Smooth muscle cell (in vitro differentiated cells): ENCODE measurements at regions not wholly inside any gene's neighbourhood (a gene's known extent, or its start where the extent isn't known, plus 50 kb on each side); places are given as distances from the start of the nearest gene placed in this dataset.

Source experiments
- DNase-seq: peaks from one replicate; lab custom pipeline; 2025; ENCODE audit not compliant: unreplicated experiment; lab: John Stamatoyannopoulos, UW
- H2AFZ ChIP-seq: fragments of 200-600 bp; sonication (generic); 2 replicates; pipeline ENCODE4 v1.6.0; 2016; ENCODE audit warnings: antibody characterized with exemption, low read depth, mild to moderate bottlenecking
- H3F3A ChIP-seq: fragments of 200-600 bp; sonication (generic); 2 replicates; pipeline ENCODE4 v1.6.0; 2017; ENCODE audit warnings: antibody characterized with exemption, low read depth
- H3K27ac ChIP-seq: fragments of 200-600 bp; sonication (generic); 2 replicates; pipeline ENCODE4 v1.5.1; 2016; ENCODE audit warnings: low read depth, mild to moderate bottlenecking
- H3K27me3 ChIP-seq: fragments of 200-600 bp; sonication (generic); 2 replicates; pipeline ENCODE4 v1.6.1; 2016; ENCODE audit warnings: low read depth, mild to moderate bottlenecking
- H3K36me3 ChIP-seq: fragments of 200-600 bp; sonication (generic); 2 replicates; pipeline ENCODE4 v1.5.1; 2016; ENCODE audit warnings: low read depth
- H3K4me1 ChIP-seq: fragments of 200-600 bp; sonication (generic); 2 replicates; pipeline ENCODE4 v1.5.1; 2016; ENCODE audit warnings: low read depth
- H3K4me2 ChIP-seq: fragments of 200-600 bp; sonication (generic); 2 replicates; pipeline ENCODE4 v1.6.0; 2016; ENCODE audit warnings: mild to moderate bottlenecking
- H3K4me3 ChIP-seq: fragments of 200-600 bp; sonication (generic); 2 replicates; pipeline ENCODE4 v1.5.1; 2016; ENCODE audit warnings: mild to moderate bottlenecking
- H3K79me2 ChIP-seq: fragments of 200-600 bp; sonication (generic); 2 replicates; pipeline ENCODE4 v1.6.0; 2016; ENCODE audit warnings: low read depth, mild to moderate bottlenecking
- H3K9ac ChIP-seq: fragments of 200-600 bp; sonication (generic); 2 replicates; pipeline ENCODE4 v1.6.0; 2016; ENCODE audit warnings: low read depth
- H3K9me3 ChIP-seq: fragments of 200-600 bp; sonication (generic); replicated peaks from 2 replicates; pipeline ENCODE4 v1.5.1; 2016; ENCODE audit warnings: low read depth
- H4K20me1 ChIP-seq: fragments of 200-600 bp; sonication (generic); 2 replicates; pipeline ENCODE4 v1.6.0; 2016; ENCODE audit warnings: low read depth
- CTCF ChIP-seq: fragments of 200-600 bp; sonication (generic); IDR thresholded peaks from 2 replicates; pipeline ENCODE4 v1.5.1; 2017; ENCODE audit warnings: borderline replicate concordance, mild to moderate bottlenecking, antibody characterized with exemption; ENCODE audit not compliant: insufficient read depth, poor library complexity, severe bottlenecking
- WGBS: methylation state at CpG from one replicate; pipeline ENCODE4 v1.1.7; 2016; ENCODE audit warnings: low lambda C conversion rate; 5-methylcytosine and 5-hydroxymethylcytosine counted together

GRCh38 chr22:48957311-48957986, 870.2 kb downstream of the BRD1 start:
- Histone ChIP-seq H3K79me2 (no peaks in the 10 kb centered on the region), H3K27me3 (no peaks in the 10 kb centered on the region), H3K36me3 (no peaks in the 10 kb centered on the region), H3K9me3 (no peaks in the 10 kb centered on the region), H3K9ac (no peak overlapping the region), H3F3A (no peaks in the 10 kb centered on the region), H2AFZ (no peak overlapping the region), H3K4me3 (no peak overlapping the region), H3K27ac (no peak overlapping the region), H3K4me2 (no peak overlapping the region), H4K20me1 (no peaks in the 10 kb centered on the region), H3K4me1 (no peaks in the 10 kb centered on the region)
- 94% methylated on average over 21 of the region's 21 CpGs for WGBS
- no peak for DNase-seq
- TF ChIP-seq CTCF = no peak

GRCh38 chr22:48955351-48956311, 872.0 kb downstream of the BRD1 start:
- no peak overlapping the region for H2AFZ ChIP-seq
- H3F3A ChIP-seq = no peaks in the 10 kb centered on the region
- no peak overlapping the region for H3K4me3 ChIP-seq
- H3K36me3 ChIP-seq = no peaks in the 10 kb centered on the region
- H3K4me1 ChIP-seq = no peaks in the 10 kb centered on the region
- DNase-seq = no peak
- no peak overlapping the region for H3K27ac ChIP-seq
- TF ChIP-seq CTCF = no peak
- no peak overlapping the region for H3K4me2 ChIP-seq
- no peak overlapping the region for H3K9ac ChIP-seq
- H3K27me3 ChIP-seq = no peaks in the 10 kb centered on the region
- H3K9me3 ChIP-seq = no peaks in the 10 kb centered on the region
- no peaks in the 10 kb centered on the region for H4K20me1 ChIP-seq
- WGBS = 86% methylated on average over 35 of the region's 36 CpGs
- H3K79me2 ChIP-seq = no peaks in the 10 kb centered on the region

- Histone ChIP-seq H3K4me3 (no peak overlapping the region), H4K20me1 (no peaks in the 10 kb centered on the region), H3K36me3 (no peaks in the 10 kb centered on the region), H3K9ac (no peak overlapping the region), H3K27me3 (no peaks in the 10 kb centered on the region), H2AFZ (no peak overlapping the region), H3K4me1 (no peaks in the 10 kb centered on the region), H3K79me2 (no peaks in the 10 kb centered on the region), H3K9me3 (no peaks in the 10 kb centered on the region), H3F3A (no peaks in the 10 kb centered on the region), H3K27ac (no peak overlapping the region), H3K4me2 (no peak overlapping the region)
- DNase-seq = no peak
- 87% methylated on average over 16 of the region's 16 CpGs for WGBS
- TF ChIP-seq CTCF = no peak
Measured at GRCh38 chr22:48954781-48955311, 872.8 kb downstream of the BRD1 start.
